Stomach (tissue), 8 donors: ENCODE measurements at regions not wholly inside any gene's neighbourhood (a gene's known extent, or its start where the extent isn't known, plus 50 kb on each side); places are given as distances from the start of the nearest gene placed in this dataset.

Source experiments
- DNase-seq, 2 donors: peaks; one replicate each; pipeline versions ENCODE4 v3.0.0 to v3.0.0-alpha.2; 2013 to 2019
- H3K27ac ChIP-seq, 5 donors: fragments of 200-600 bp in 4 of 5; sonication (generic) in 4 of 5; one replicate each; pipeline ENCODE4 v1.5.1; 2013 to 2019; ENCODE audit warnings: mild to moderate bottlenecking in 1 of 5, moderate library complexity in 1 of 5
- H3K27me3 ChIP-seq, 3 donors: fragments of 200-600 bp; sonication (generic); one replicate each; pipeline ENCODE4 v1.5.1; 2017 to 2019; ENCODE audit warnings: mixed run types in 1 of 3
- H3K36me3 ChIP-seq, 4 donors: fragments of 200-600 bp; sonication (generic); 1 replicate in 3 of 4; 2 replicates in 1 of 4; pipeline ENCODE4 v1.5.1; 2016 to 2019
- H3K4me1 ChIP-seq, 4 donors: fragments of 200-600 bp; sonication (generic); one replicate each; pipeline ENCODE4 v1.5.1; 2016 to 2019
- H3K4me3 ChIP-seq, 4 donors: fragments of 200-600 bp; sonication (generic) in 3 of 4; one replicate each; pipeline ENCODE4 v1.5.1; 2016 to 2019; ENCODE audit warnings: mild to moderate bottlenecking in 1 of 4
- H3K9me3 ChIP-seq, 4 donors: fragments of 200-600 bp; sonication (generic); one replicate each; pipeline ENCODE4 v1.5.1; 2016 to 2019
- EP300 ChIP-seq: sonication (generic); formaldehyde crosslinking; IDR thresholded peaks from one replicate; pipeline ENCODE4 v1.6.1; 2017; ENCODE audit warnings: antibody characterized with exemption
- POLR2A ChIP-seq, 4 donors: fragments of 450-650 bp; IDR thresholded peaks; one replicate each; pipeline ENCODE4 v1.6.1; 2016; ENCODE audit warnings: antibody characterized with exemption in 4 of 4, control low read depth in 2 of 4, mild to moderate bottlenecking in 1 of 4, moderate library complexity in 1 of 4
- POLR2AphosphoS5 ChIP-seq, 3 donors: sonication (generic); formaldehyde crosslinking; IDR thresholded peaks; one replicate each; pipeline ENCODE4 v1.6.1; 2016; ENCODE audit warnings: antibody characterized with exemption in 3 of 3
- WGBS, 5 donors: extraction: QIAGEN DNeasy Blood & Tissue Kit in 3 of 5; methylation state at CpG; one replicate each; pipeline versions ENCODE4 v1.1.5 to v1.1.7; 2013 to 2018; 5-methylcytosine and 5-hydroxymethylcytosine counted together
- intact Hi-C: fragments of 100-400 bp; cut with DNase I; formaldehyde crosslinking; loops from one replicate; pipeline ENCODE4 v1.15.1; 2023; ENCODE audit warnings: low total_unique reads
- TF ChIP-seq, protein P1 (sequence below), 7 experiments: fragments of 450-650 bp in 4 of 7; fragments of 200-600 bp in 3 of 7; sonication (generic) in 3 of 7; IDR thresholded peaks; one replicate each; pipeline ENCODE4 v1.5.1; 2016 to 2019; ENCODE audit warnings: antibody characterized with exemption in 7 of 7, control low read depth in 2 of 7, mild to moderate bottlenecking in 1 of 7
- donor health status: healthy with polysubstance abuse.
- donor health status: Bipolar disorder and iron deficiency.
- donor health status: healthy.

DNA sequence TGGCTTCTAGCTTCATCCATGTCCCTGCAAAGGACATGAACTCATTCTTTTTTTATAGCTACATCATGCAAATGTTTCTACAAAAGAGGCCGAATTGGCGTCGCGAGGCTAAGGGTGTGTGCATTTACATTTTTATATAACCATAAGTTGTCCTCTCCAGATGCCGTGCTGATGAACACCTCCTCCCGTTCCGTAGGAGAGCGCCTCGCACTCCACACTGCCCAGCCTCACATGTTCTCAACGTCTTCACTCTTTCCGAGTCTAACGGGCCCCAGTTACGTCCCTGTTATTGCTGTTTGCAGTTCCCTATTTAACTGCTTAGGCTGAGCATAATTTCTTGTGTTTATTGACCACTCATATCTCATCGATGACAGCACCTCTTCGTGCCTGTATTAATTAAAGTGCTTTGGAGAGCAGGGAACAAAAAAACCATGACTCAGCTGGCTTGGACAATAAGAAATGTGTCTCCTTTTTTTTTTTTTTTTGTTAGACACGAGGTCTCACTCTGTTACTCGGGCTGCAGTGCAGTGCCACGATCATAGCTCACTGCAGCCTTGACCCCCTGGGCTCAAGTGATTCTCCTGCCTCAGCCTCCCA lies 113.5 kb upstream of the SDK1 start:
- H3K27me3 ChIP-seq, result no peaks in the 10 kb centered on the region
- WGBS, 5 donors, result 73 to 86% (median 80%) methylated on average over 18 of the region's 18 CpGs
- no peak overlapping the region for H3K4me3 ChIP-seq
- DNase-seq, result no peak
- no peak overlapping the region for H3K27ac ChIP-seq
- TF ChIP-seq, protein P1, sequence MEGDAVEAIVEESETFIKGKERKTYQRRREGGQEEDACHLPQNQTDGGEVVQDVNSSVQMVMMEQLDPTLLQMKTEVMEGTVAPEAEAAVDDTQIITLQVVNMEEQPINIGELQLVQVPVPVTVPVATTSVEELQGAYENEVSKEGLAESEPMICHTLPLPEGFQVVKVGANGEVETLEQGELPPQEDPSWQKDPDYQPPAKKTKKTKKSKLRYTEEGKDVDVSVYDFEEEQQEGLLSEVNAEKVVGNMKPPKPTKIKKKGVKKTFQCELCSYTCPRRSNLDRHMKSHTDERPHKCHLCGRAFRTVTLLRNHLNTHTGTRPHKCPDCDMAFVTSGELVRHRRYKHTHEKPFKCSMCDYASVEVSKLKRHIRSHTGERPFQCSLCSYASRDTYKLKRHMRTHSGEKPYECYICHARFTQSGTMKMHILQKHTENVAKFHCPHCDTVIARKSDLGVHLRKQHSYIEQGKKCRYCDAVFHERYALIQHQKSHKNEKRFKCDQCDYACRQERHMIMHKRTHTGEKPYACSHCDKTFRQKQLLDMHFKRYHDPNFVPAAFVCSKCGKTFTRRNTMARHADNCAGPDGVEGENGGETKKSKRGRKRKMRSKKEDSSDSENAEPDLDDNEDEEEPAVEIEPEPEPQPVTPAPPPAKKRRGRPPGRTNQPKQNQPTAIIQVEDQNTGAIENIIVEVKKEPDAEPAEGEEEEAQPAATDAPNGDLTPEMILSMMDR (IDR thresholded peaks at IDR 0.05), result no peak
- TF ChIP-seq POLR2A (IDR thresholded peaks at IDR 0.05), result no peak
- no peak for TF ChIP-seq EP300
- TF ChIP-seq POLR2AphosphoS5 (IDR thresholded peaks at IDR 0.05), result no peak
- no peaks in the 10 kb centered on the region for H3K36me3 ChIP-seq
- peaks cover 0 to 12% (median 7%) of the 10 kb centered on the region in 4 donors for H3K9me3 ChIP-seq
- no peaks in the 10 kb centered on the region for H3K4me1 ChIP-seq
- intact Hi-C loops, result no loop called here

GRCh38 chr7:3188946-3189345 lies 112.1 kb upstream of the SDK1 start:
- WGBS, 5 donors, result 74 to 83% (median 75%) methylated on average over 9 of the region's 9 CpGs
- no peaks in the 10 kb centered on the region for H3K36me3 ChIP-seq
- peaks cover 0 to under 1% (median under 1%) of the 10 kb centered on the region in 4 donors for H3K9me3 ChIP-seq
- intact Hi-C loops, result no loop called here
- TF ChIP-seq POLR2AphosphoS5 (IDR thresholded peaks at IDR 0.05) (no peak), POLR2A (IDR thresholded peaks at IDR 0.05) (no peak), EP300 (no peak)
- TF ChIP-seq, protein P1 (IDR thresholded peaks at IDR 0.05), result no peak
- no peak overlapping the region for H3K27ac ChIP-seq
- no peaks in the 10 kb centered on the region for H3K4me1 ChIP-seq
- H3K27me3 ChIP-seq, result no peaks in the 10 kb centered on the region
- H3K4me3 ChIP-seq, result no peak overlapping the region
- DNase-seq, result no peak

- 78 to 87% (median 80%) methylated on average over 4 of the region's 4 CpGs for whole genome bisulfite sequencing, 5 donors
- intact Hi-C loops, result no loop called here
- H3K27me3 ChIP-seq, result no peaks in the 10 kb centered on the region
- no peak overlapping the region for H3K27ac ChIP-seq
- DNase-seq, result no peak
- no peaks in the 10 kb centered on the region for H3K36me3 ChIP-seq
- H3K4me3 ChIP-seq, result no peak overlapping the region
- H3K9me3 ChIP-seq, result no peaks in the 10 kb centered on the region
- peaks cover 0 to 5% (median 0%) of the 10 kb centered on the region in 4 donors for H3K4me1 ChIP-seq
- TF ChIP-seq POLR2A (IDR thresholded peaks at IDR 0.05), result no peak
These were observed 109.5 kb upstream of the SDK1 start for GRCh38 chr7:3191548-3191947.

DNA sequence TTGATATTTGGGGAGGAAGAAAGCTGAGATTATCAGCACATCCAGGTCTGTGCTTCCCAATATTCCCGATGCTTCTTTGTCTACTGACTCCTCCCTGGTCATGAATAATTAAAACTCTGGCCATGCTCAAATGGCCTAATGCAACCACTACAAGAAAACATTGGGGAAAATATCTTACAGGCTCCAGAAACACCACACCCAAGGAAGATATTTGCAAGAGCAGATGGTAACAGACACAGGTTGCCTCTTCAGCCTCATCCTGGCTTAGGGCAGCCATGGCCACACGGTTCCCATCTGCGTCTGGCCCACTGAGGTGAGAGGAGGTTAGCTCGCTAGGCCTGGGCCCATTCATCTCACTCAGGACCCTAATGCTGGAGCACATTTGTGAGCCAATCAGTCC lies 108.4 kb upstream of the SDK1 start:
- TF ChIP-seq, protein P1 (IDR thresholded peaks at IDR 0.05), result no peak
- TF ChIP-seq EP300 (no peak), POLR2AphosphoS5 (IDR thresholded peaks at IDR 0.05) (no peak), POLR2A (IDR thresholded peaks at IDR 0.05) (no peak)
- intact Hi-C loops, result no loop called here

DNA sequence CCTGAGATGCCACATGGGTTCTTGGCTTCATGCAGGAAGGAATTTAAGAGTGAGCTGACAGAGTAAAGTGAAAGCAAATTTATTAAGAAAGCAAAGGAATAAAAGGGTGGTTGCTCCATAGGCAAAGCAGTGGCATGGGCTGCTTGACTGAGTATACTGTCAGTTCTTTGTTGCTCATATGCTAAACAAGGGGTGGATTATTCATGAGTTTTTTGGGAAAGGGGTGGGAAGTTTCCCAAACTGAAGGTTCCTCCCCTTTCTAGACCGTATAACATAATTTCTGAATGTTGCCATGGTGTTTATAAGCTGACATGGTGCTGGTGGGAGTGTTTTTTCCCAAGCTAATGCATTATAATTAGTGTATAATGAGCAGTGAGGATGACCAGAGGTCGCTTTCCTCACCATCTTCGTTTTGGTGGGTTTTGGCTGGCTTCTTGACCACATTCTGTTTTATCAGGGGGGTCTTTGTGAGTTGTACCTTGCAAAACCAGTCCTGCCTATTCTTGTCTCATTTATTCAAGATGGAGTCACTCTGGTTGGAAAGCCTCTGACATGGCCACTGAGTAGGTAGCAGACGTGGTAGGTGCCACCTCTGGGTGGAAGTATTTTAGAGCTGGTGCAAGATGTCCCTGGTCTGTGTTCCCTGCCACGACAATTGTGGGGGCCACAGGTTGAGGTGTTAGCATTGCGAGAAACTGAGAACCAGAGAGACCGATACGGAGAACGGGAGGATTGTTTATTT lies 107.5 kb upstream of the SDK1 start:
- TF ChIP-seq, protein P1 (IDR thresholded peaks at IDR 0.05), result no peak
- TF ChIP-seq POLR2A (IDR thresholded peaks at IDR 0.05), result no peak
- TF ChIP-seq EP300, result no peak
- TF ChIP-seq POLR2AphosphoS5 (IDR thresholded peaks at IDR 0.05), result no peak
- Histone ChIP-seq H3K4me3 (no peak overlapping the region), H3K9me3 (no peaks in the 10 kb centered on the region), H3K36me3 (no peaks in the 10 kb centered on the region), H3K27me3 (no peaks in the 10 kb centered on the region), H3K4me1 (peaks cover 0 to 5% (median 0%) of the 10 kb centered on the region in 4 donors), H3K27ac (no peak overlapping the region)
- no peak for DNase-seq
- 80 to 93% (median 87%) methylated on average over 9 of the region's 9 CpGs for WGBS, 5 donors
- intact Hi-C loops, result no loop called here

More for the DNA sequence above, 108.4 kb upstream of the SDK1 start:
- DNase-seq, result no peak
- Histone ChIP-seq H3K9me3 (no peaks in the 10 kb centered on the region), H3K4me1 (peaks cover 0 to 5% (median 0%) of the 10 kb centered on the region in 4 donors), H3K4me3 (no peak overlapping the region), H3K36me3 (no peaks in the 10 kb centered on the region), H3K27ac (no peak overlapping the region), H3K27me3 (no peaks in the 10 kb centered on the region)
- 71 to 81% (median 76%) methylated on average over 4 of the region's 4 CpGs for WGBS, 5 donors
